WTC11 (cell line): ENCODE measurements at regions not wholly inside any gene's neighbourhood (a gene's known extent, or its start where the extent isn't known, plus 50 kb on each side); places are given as distances from the start of the nearest gene placed in this dataset.

ENCODE experiments used
- ATAC-seq: fragments of 200-7000 bp; cut with Tn5 transposase; 2 replicates; pipeline ENCODE4 v1.10.0; 2021; ENCODE audit warnings: mild to moderate bottlenecking, moderate library complexity
- CTCF ChIA-PET: fragments of 300-600 bp; sonication (Branson Sonifier 250); formaldehyde crosslinking; loops from one replicate; lab custom pipeline; 2021; ENCODE audit warnings: antibody characterized with exemption; lab: Charles Lee
- POLR2A ChIA-PET: fragments of 350-600 bp; sonication (Branson Sonifier 250); formaldehyde crosslinking; loops from one replicate; lab custom pipeline; 2021; ENCODE audit warnings: antibody characterized with exemption; lab: Charles Lee
- DNase-seq: peaks from one replicate; pipeline ENCODE4 v3.0.0; 2021; ENCODE audit warnings: low spot score
- H3K27ac Mint-ChIP-seq: 2 replicates; pipeline ENCODE4 v1.8.0; 2021; ENCODE audit warnings: mixed read lengths
- H3K27me3 Mint-ChIP-seq: 2 replicates; pipeline ENCODE4 v1.8.0; 2021; ENCODE audit warnings: low read depth, mild to moderate bottlenecking, moderate library complexity, mixed read lengths
- H3K36me3 Mint-ChIP-seq: 2 replicates; pipeline ENCODE4 v1.8.0; 2021; ENCODE audit warnings: mixed read lengths
- H3K4me1 Mint-ChIP-seq: 2 replicates; pipeline ENCODE4 v1.8.0; 2022; ENCODE audit warnings: mixed read lengths
- H3K4me3 Mint-ChIP-seq: 2 replicates; pipeline ENCODE4 v1.8.0; 2021; ENCODE audit warnings: mild to moderate bottlenecking, moderate library complexity, mixed read lengths
- H3K9me3 Mint-ChIP-seq: 2 replicates; pipeline ENCODE4 v1.8.0; 2021; ENCODE audit warnings: mixed read lengths
- AFF4 ChIP-seq: sonication (generic); formaldehyde crosslinking; IDR thresholded peaks from 2 replicates; pipeline ENCODE4 v1.8.1; 2023; ENCODE audit warnings: mild to moderate bottlenecking, missing genetic modification reagents, borderline replicate concordance
- AR ChIP-seq: fragments of 250-450 bp; sonication (Bioruptor Pico); IDR thresholded peaks from 2 replicates; pipeline ENCODE4 v1.9.0; 2021; ENCODE audit warnings: mild to moderate bottlenecking
- ATF2 ChIP-seq: sonication (generic); formaldehyde crosslinking; IDR thresholded peaks from 2 replicates; pipeline ENCODE4 v1.8.1; 2022; ENCODE audit warnings: low read depth, missing genetic modification reagents, borderline replicate concordance
- CREB1 ChIP-seq: sonication (generic); formaldehyde crosslinking; IDR thresholded peaks from 2 replicates; pipeline ENCODE4 v1.8.0; 2023; ENCODE audit warnings: mild to moderate bottlenecking, missing genetic modification reagents
- CREM ChIP-seq: sonication (generic); formaldehyde crosslinking; IDR thresholded peaks from 2 replicates; pipeline ENCODE4 v1.8.1; 2022; ENCODE audit warnings: mild to moderate bottlenecking, missing genetic modification reagents, moderate library complexity
- E2F5 ChIP-seq: sonication (generic); formaldehyde crosslinking; IDR thresholded peaks from 2 replicates; pipeline ENCODE4 v1.8.1; 2022; ENCODE audit warnings: mild to moderate bottlenecking, moderate library complexity, missing genetic modification reagents
- ELF4 ChIP-seq: sonication (generic); formaldehyde crosslinking; IDR thresholded peaks from 2 replicates; pipeline ENCODE4 v1.8.1; 2022; ENCODE audit warnings: low read depth, mild to moderate bottlenecking, moderate library complexity, missing genetic modification reagents
- FOXJ3 ChIP-seq: sonication (generic); formaldehyde crosslinking; IDR thresholded peaks from 2 replicates; pipeline ENCODE4 v1.9.0; 2021; ENCODE audit warnings: missing genetic modification reagents, mild to moderate bottlenecking, borderline replicate concordance
- GABPB1 ChIP-seq: sonication (generic); formaldehyde crosslinking; IDR thresholded peaks from 2 replicates; pipeline ENCODE4 v1.8.1; 2023; ENCODE audit warnings: mild to moderate bottlenecking, missing genetic modification reagents
- MLX ChIP-seq: sonication (generic); formaldehyde crosslinking; IDR thresholded peaks from 2 replicates; pipeline ENCODE4 v1.8.1; 2023; ENCODE audit warnings: mild to moderate bottlenecking, missing genetic modification reagents, moderate library complexity
- MYBL2 ChIP-seq: sonication (generic); formaldehyde crosslinking; IDR thresholded peaks from 2 replicates; pipeline ENCODE4 v1.8.1; 2023; ENCODE audit warnings: mild to moderate bottlenecking, moderate library complexity, missing genetic modification reagents
- NR1H2 ChIP-seq: sonication (generic); formaldehyde crosslinking; IDR thresholded peaks from 2 replicates; pipeline ENCODE4 v1.9.0; 2021; ENCODE audit warnings: mild to moderate bottlenecking, moderate library complexity, missing genetic modification reagents
- NR2C2 ChIP-seq: sonication (generic); formaldehyde crosslinking; IDR thresholded peaks from 2 replicates; pipeline ENCODE4 v1.8.0; 2022; ENCODE audit warnings: mild to moderate bottlenecking, missing genetic modification reagents
- OVOL2 ChIP-seq: fragments of 250-450 bp; sonication (Bioruptor Pico); IDR thresholded peaks from 2 replicates; pipeline ENCODE4 v1.9.0; 2021; ENCODE audit warnings: mild to moderate bottlenecking, borderline replicate concordance
- TCF7 ChIP-seq: sonication (generic); formaldehyde crosslinking; IDR thresholded peaks from 2 replicates; pipeline ENCODE4 v1.8.0; 2022; ENCODE audit warnings: mild to moderate bottlenecking, low read depth, missing genetic modification reagents, moderate library complexity
- TEAD1 ChIP-seq: sonication (generic); formaldehyde crosslinking; IDR thresholded peaks from 2 replicates; pipeline ENCODE4 v1.8.0; 2022; ENCODE audit warnings: mild to moderate bottlenecking, missing genetic modification reagents
- USF2 ChIP-seq: sonication (generic); formaldehyde crosslinking; IDR thresholded peaks from 2 replicates; pipeline ENCODE4 v1.8.1; 2023; ENCODE audit warnings: mild to moderate bottlenecking, missing genetic modification reagents, moderate library complexity
- ZNF138 ChIP-seq: sonication (generic); formaldehyde crosslinking; conservative IDR thresholded peaks from 2 replicates; pipeline ENCODE4 v1.8.1; 2022; ENCODE audit warnings: mild to moderate bottlenecking, moderate library complexity, missing genetic modification reagents
- ZNF232 ChIP-seq: sonication (generic); formaldehyde crosslinking; IDR thresholded peaks from 2 replicates; pipeline ENCODE4 v1.8.0; 2022; ENCODE audit warnings: mild to moderate bottlenecking, missing genetic modification reagents
- ZNF512 ChIP-seq: sonication (generic); formaldehyde crosslinking; IDR thresholded peaks from 2 replicates; pipeline ENCODE4 v1.8.1; 2022; ENCODE audit warnings: missing genetic modification reagents, borderline replicate concordance
- ZNF671 ChIP-seq: fragments of 250-450 bp; sonication (Bioruptor Pico); IDR thresholded peaks from 2 replicates; pipeline ENCODE4 v1.8.0; 2021; ENCODE audit warnings: mild to moderate bottlenecking

- DNase-seq (no peak), ATAC-seq (no peak)
- Mint-ChIP-seq H3K4me3 (no peak overlapping the region), H3K4me1 (peaks cover 4% of the 10 kb centered on the region; the same call in 1 of the 2 replicates), H3K36me3 (no peaks in the 10 kb centered on the region; the same call in 1 of the 2 replicates), H3K27me3 (no peaks in the 10 kb centered on the region), H3K27ac (no peak overlapping the region), H3K9me3 (peaks cover 11% of the 10 kb centered on the region)
- ChIA-PET POLR2A (no interaction called here), CTCF (interaction anchor here (0.5 to 8.8 kb wide), 4 partner anchors 11 to 104 kb away, joined by 3 to 124 read pairs (median 12); partner anchors contain the start of gene ANGEL1)
- TF ChIP-seq USF2 (CRISPR knock-in tag) (no peak), NR1H2 (CRISPR knock-in tag) (no peak), MLX (CRISPR knock-in tag) (no peak), OVOL2 (no peak), AR (CRISPR knock-in tag) (no peak), AFF4 (CRISPR knock-in tag) (no peak), ELF4 (CRISPR knock-in tag) (no peak), ATF2 (CRISPR knock-in tag) (no peak), ZNF512 (CRISPR knock-in tag) (no peak), ZNF671 (CRISPR knock-in tag) (no peak)
These were observed 53.2 kb upstream of the VASH1 start for GRCh38 chr14:76708028-76708427.

- no peaks in the 10 kb centered on the region; the same call in 1 of the 2 replicates for H3K36me3 Mint-ChIP-seq
- DNase-seq, result no peak
- H3K9me3 Mint-ChIP-seq, result peaks cover 11% of the 10 kb centered on the region
- no peak overlapping the region for H3K4me3 Mint-ChIP-seq
- H3K4me1 Mint-ChIP-seq, result peaks cover 4% of the 10 kb centered on the region; the same call in 1 of the 2 replicates
- POLR2A ChIA-PET, result no interaction called here
- H3K27me3 Mint-ChIP-seq, result no peaks in the 10 kb centered on the region
- H3K27ac Mint-ChIP-seq, result no peak overlapping the region
- ATAC-seq, result no peak
- CTCF ChIA-PET, result interaction anchor here (0.6 to 8.8 kb wide), 5 partner anchors 11 to 449 kb away, joined by 3 to 124 read pairs (median 18); partner anchors contain the start of gene ANGEL1
- TF ChIP-seq NR1H2 (CRISPR knock-in tag), result no peak
- TF ChIP-seq TEAD1 (CRISPR knock-in tag), result no peak
- TF ChIP-seq OVOL2, result no peak
- TF ChIP-seq CREB1 (CRISPR knock-in tag), result no peak
- TF ChIP-seq MYBL2, result no peak
- no peak for TF ChIP-seq E2F5 (CRISPR knock-in tag)
- TF ChIP-seq NR2C2 (CRISPR knock-in tag), result no peak
- no peak for TF ChIP-seq FOXJ3
- TF ChIP-seq CREM, result no peak
- TF ChIP-seq ZNF232 (CRISPR knock-in tag), result no peak
- no peak for TF ChIP-seq ZNF138 (CRISPR knock-in tag)
- no peak for TF ChIP-seq TCF7 (CRISPR knock-in tag)
- TF ChIP-seq GABPB1 (CRISPR knock-in tag), result no peak
These were observed 52.5 kb upstream of the VASH1 start for GRCh38 chr14:76708771-76709170.
